ENCODE measurements at regions not wholly inside any gene's neighbourhood (a gene's known extent, or its start where the extent isn't known, plus 50 kb on each side); places are given as distances from the start of the nearest gene placed in this dataset.

DNA sequence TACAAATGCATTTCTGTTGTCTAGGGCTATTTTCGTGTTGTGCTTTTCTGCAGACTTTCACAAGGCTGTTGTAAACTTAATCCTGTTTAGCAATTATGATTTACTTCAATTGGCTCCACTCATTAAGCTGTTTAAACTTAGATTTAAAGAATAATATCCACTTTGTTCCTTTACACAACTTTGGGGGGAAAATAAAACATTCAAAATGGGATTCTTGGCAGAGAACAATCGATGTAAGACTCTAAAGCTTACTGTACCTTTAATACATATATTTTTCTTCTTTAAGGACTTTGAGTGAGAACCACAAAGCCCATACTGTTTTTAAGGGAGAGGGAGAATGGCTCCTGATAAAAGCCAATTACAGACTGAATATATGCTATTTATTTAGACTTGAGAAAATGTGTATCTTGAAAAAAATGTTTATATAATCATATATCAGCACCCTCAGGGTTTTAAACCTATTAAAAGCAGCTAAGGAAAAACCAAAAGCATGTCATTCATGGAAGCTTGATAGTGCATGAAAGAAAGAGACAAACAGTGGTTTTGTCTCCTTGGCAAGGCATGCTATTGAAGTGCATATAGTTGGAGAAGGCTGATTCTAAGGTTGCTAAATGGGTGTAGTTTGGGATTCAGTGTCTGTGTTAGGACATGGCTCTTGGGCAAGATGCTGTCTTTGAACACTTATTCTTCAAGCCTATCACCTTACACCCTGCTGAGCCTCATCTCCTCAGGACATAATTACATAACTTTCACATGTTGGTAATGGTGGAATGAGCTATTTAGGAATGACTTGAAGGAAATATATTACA is 293.4 kb upstream of the TBC1D5 start:
- WGBS, result no CpG with 5 or more reads among the region's 2 CpGs
- H2AK5ac ChIP-seq (ENCODE audit: low read length, severe bottlenecking), result no peak overlapping the region
- no peak overlapping the region for H2BK120ac ChIP-seq (ENCODE audit: low read depth, low read length)

DNA sequence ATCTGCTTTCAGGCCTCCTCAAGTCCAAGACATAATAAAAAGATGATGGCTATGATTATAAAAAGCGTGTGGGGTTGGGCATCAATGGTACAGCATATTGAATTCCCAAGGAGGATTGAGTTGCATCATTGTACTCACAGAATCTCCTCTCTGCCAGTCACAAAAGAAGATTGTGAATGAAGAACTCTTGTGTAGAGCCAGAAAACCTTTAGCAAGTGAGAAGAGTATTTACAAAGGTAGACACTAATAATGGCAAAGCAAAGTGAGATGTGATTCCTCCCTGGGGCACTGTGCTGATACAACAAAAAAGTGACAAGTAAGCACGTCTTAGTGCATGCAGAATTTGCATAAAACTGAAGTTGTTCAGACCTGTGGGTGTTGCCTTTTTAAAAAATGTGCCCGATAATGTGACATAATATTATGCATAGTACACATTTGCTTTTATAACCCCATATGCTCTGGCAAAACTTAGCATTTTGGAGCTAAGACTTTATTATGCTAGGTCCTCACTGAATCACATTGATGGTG is 291.2 kb upstream of the TBC1D5 start:
- H4K8ac ChIP-seq (ENCODE audit: low read length), result no peak overlapping the region
- H2AFZ ChIP-seq (ENCODE audit: low read depth, low read length), result no peak overlapping the region
- H3K18ac ChIP-seq (ENCODE audit: low read depth in 1 of 2, low read length in 2 of 2), result no peak overlapping the region
- H2BK12ac ChIP-seq (ENCODE audit: low read length in 2 of 2), result no peak overlapping the region
- no peak for DNase-seq
- H3K4me1 ChIP-seq (ENCODE audit: control insufficient read depth, insufficient read depth, low read depth, low read length), result no peaks in the 10 kb centered on the region
- H3K27ac ChIP-seq (ENCODE audit: low read length, poor library complexity, severe bottlenecking), result no peak overlapping the region
- no peak overlapping the region for H3K14ac ChIP-seq (ENCODE audit: low read length in 2 of 2)
- no peak overlapping the region for H3K23ac ChIP-seq (ENCODE audit: low read length in 2 of 2)
- H2BK15ac ChIP-seq (ENCODE audit: low read depth, poor library complexity, severe bottlenecking), result no peak overlapping the region
- no peaks in the 10 kb centered on the region for H3K27me3 ChIP-seq (ENCODE audit: control insufficient read depth in 1 of 2, insufficient read depth in 1 of 2, low read length in 2 of 2)
- no peaks in the 10 kb centered on the region for H3K79me1 ChIP-seq (replicated peaks; ENCODE audit: low read length, poor library complexity, severe bottlenecking)
- no peak overlapping the region for H4K91ac ChIP-seq (ENCODE audit: low read length)
- 78% methylated on average over 2 of the region's 3 CpGs for WGBS
- no peak overlapping the region for H2BK5ac ChIP-seq (ENCODE audit: low read depth, low read length, poor library complexity, severe bottlenecking)
- H2AK5ac ChIP-seq (ENCODE audit: low read length, severe bottlenecking), result no peak overlapping the region
- H3K4ac ChIP-seq (ENCODE audit: low read depth in 1 of 2, low read length in 2 of 2), result no peak overlapping the region
- no peaks in the 10 kb centered on the region for H3K36me3 ChIP-seq (ENCODE audit: control insufficient read depth in 1 of 2, insufficient read depth in 2 of 2, low read depth in 1 of 2, low read length in 2 of 2)
- H3K4me2 ChIP-seq (ENCODE audit: low read length, poor library complexity, severe bottlenecking), result no peak overlapping the region
- no peak overlapping the region for H3K9ac ChIP-seq (ENCODE audit: low read length)
- no peak overlapping the region for H3K4me3 ChIP-seq (ENCODE audit: insufficient read depth in 1 of 2, low read depth in 1 of 2, low read length in 2 of 2)
- H2BK120ac ChIP-seq (ENCODE audit: low read depth, low read length), result no peak overlapping the region
- H3K9me3 ChIP-seq (ENCODE audit: control insufficient read depth, low read length), result no peaks in the 10 kb centered on the region

More for the DNA sequence above, 293.4 kb upstream of the TBC1D5 start:
- DNase-seq, result no peak
- Histone ChIP-seq H3K18ac (ENCODE audit: low read depth in 1 of 2, low read length in 2 of 2) (no peak overlapping the region), H3K36me3 (ENCODE audit: control insufficient read depth in 1 of 2, insufficient read depth in 2 of 2, low read depth in 1 of 2, low read length in 2 of 2) (no peaks in the 10 kb centered on the region), H3K79me1 (replicated peaks; ENCODE audit: low read length, poor library complexity, severe bottlenecking) (no peaks in the 10 kb centered on the region), H2BK5ac (ENCODE audit: low read depth, low read length, poor library complexity, severe bottlenecking) (no peak overlapping the region), H3K4me3 (ENCODE audit: insufficient read depth in 1 of 2, low read depth in 1 of 2, low read length in 2 of 2) (no peak overlapping the region), H3K27ac (ENCODE audit: low read length, poor library complexity, severe bottlenecking) (no peak overlapping the region), H3K9ac (ENCODE audit: low read length) (no peak overlapping the region), H3K23ac (ENCODE audit: low read length in 2 of 2) (no peak overlapping the region), H2BK12ac (ENCODE audit: low read length in 2 of 2) (no peak overlapping the region), H3K4me2 (ENCODE audit: low read length, poor library complexity, severe bottlenecking) (no peak overlapping the region), H4K91ac (ENCODE audit: low read length) (no peak overlapping the region), H3K27me3 (ENCODE audit: control insufficient read depth in 1 of 2, insufficient read depth in 1 of 2, low read length in 2 of 2) (no peaks in the 10 kb centered on the region), H3K9me3 (ENCODE audit: control insufficient read depth, low read length) (no peaks in the 10 kb centered on the region), H2BK15ac (ENCODE audit: low read depth, poor library complexity, severe bottlenecking) (no peak overlapping the region), H3K4me1 (ENCODE audit: control insufficient read depth, insufficient read depth, low read depth, low read length) (no peaks in the 10 kb centered on the region), H4K8ac (ENCODE audit: low read length) (no peak overlapping the region), H3K14ac (ENCODE audit: low read length in 2 of 2) (no peak overlapping the region), H3K4ac (ENCODE audit: low read depth in 1 of 2, low read length in 2 of 2) (no peak overlapping the region), H2AFZ (ENCODE audit: low read depth, low read length) (no peak overlapping the region)

DNA sequence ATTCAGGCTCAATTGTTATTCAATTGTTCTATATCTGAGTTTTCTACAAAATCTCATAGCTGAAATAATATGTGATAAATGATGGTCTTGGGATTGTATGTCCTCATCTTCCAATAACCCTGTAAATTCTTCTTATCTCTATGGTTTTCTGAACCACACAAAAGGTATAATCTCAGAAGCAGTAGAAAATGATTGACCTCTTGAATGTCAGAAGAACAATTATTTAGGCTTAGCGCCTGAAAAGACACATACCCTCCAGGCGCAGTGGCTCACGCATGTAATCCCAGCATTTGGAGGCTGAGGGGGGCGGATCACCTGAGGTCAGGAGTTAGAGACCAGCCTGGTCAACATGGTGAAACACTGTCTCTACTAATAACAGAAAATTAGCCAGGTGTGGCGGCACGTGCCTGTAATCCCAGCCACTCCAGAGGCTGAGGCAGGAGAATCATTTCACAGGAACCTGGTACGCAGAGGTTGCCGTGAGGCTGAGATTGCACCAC is 288.0 kb upstream of the TBC1D5 start:
- H3K79me1 ChIP-seq (replicated peaks; ENCODE audit: low read length, poor library complexity, severe bottlenecking), result no peaks in the 10 kb centered on the region
- H2BK15ac ChIP-seq (ENCODE audit: low read depth, poor library complexity, severe bottlenecking), result no peak overlapping the region
- H3K4me1 ChIP-seq (ENCODE audit: control insufficient read depth, insufficient read depth, low read depth, low read length), result no peaks in the 10 kb centered on the region
- H3K27me3 ChIP-seq (ENCODE audit: control insufficient read depth in 1 of 2, insufficient read depth in 1 of 2, low read length in 2 of 2), result no peaks in the 10 kb centered on the region
- DNase-seq, result no peak
- no peak overlapping the region for H2BK12ac ChIP-seq (ENCODE audit: low read length in 2 of 2)
- no peak overlapping the region for H3K9ac ChIP-seq (ENCODE audit: low read length)
- no peak overlapping the region for H3K27ac ChIP-seq (ENCODE audit: low read length, poor library complexity, severe bottlenecking)
- H4K8ac ChIP-seq (ENCODE audit: low read length), result no peak overlapping the region
- no peak overlapping the region for H4K91ac ChIP-seq (ENCODE audit: low read length)
- no peaks in the 10 kb centered on the region for H3K36me3 ChIP-seq (ENCODE audit: control insufficient read depth in 1 of 2, insufficient read depth in 2 of 2, low read depth in 1 of 2, low read length in 2 of 2)
- no peak overlapping the region for H2BK120ac ChIP-seq (ENCODE audit: low read depth, low read length)
- H2AK5ac ChIP-seq (ENCODE audit: low read length, severe bottlenecking), result no peak overlapping the region
- H3K4ac ChIP-seq (ENCODE audit: low read depth in 1 of 2, low read length in 2 of 2), result no peak overlapping the region
- H3K4me2 ChIP-seq (ENCODE audit: low read length, poor library complexity, severe bottlenecking), result no peak overlapping the region
- no peak overlapping the region for H3K23ac ChIP-seq (ENCODE audit: low read length in 2 of 2)
- no peak overlapping the region for H2BK5ac ChIP-seq (ENCODE audit: low read depth, low read length, poor library complexity, severe bottlenecking)
- no peak overlapping the region for H3K18ac ChIP-seq (ENCODE audit: low read depth in 1 of 2, low read length in 2 of 2)
- H2AFZ ChIP-seq (ENCODE audit: low read depth, low read length), result no peak overlapping the region
- H3K14ac ChIP-seq (ENCODE audit: low read length in 2 of 2), result no peak overlapping the region
- no peaks in the 10 kb centered on the region for H3K9me3 ChIP-seq (ENCODE audit: control insufficient read depth, low read length)
- 90% methylated on average over 8 of the region's 8 CpGs for WGBS
- H3K4me3 ChIP-seq (ENCODE audit: insufficient read depth in 1 of 2, low read depth in 1 of 2, low read length in 2 of 2), result no peak overlapping the region

DNA sequence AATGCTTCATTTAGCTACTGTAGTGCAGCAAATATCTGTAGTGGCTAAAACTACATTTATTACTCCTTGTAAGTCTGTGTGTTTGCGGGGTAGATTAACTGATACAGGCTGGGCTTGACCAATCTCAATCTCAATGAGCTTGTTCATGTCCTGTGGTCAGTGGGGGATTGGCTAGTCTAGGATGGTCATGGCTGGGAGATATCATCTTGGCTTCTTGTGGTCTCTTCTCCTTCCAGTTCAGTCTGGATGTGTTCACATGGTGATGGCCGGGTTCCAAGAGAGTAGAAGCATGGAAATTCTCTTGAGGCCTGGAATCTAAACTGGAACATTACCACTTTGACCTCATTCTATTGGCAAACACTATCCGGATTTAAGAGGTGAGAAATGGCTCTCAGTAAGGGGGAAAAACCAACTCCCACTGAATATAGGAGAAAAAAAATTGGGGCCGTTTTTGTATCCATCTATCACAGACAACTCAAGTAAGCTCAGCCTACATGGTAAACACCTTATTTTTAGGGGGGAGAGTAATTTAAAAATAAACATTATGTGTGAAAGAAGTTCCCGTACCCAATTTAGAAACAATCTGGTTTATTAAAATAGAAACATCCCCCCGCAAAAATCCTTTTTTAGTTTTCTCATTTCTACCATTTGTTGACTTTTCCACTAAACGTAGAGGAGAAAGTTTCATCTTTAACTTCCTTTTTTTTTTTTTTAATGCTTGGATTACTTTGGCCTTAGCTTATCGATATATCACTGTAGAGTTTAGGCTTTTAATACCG is 284.9 kb upstream of the TBC1D5 start:
- Histone ChIP-seq H3K14ac (ENCODE audit: low read length in 2 of 2) (no peak overlapping the region), H4K8ac (ENCODE audit: low read length) (no peak overlapping the region), H3K36me3 (ENCODE audit: control insufficient read depth in 1 of 2, insufficient read depth in 2 of 2, low read depth in 1 of 2, low read length in 2 of 2) (no peaks in the 10 kb centered on the region), H2BK120ac (ENCODE audit: low read depth, low read length) (no peak overlapping the region), H2BK5ac (ENCODE audit: low read depth, low read length, poor library complexity, severe bottlenecking) (no peak overlapping the region), H4K91ac (ENCODE audit: low read length) (no peak overlapping the region), H3K23ac (ENCODE audit: low read length in 2 of 2) (no peak overlapping the region), H3K4me2 (ENCODE audit: low read length, poor library complexity, severe bottlenecking) (no peak overlapping the region), H2AK5ac (ENCODE audit: low read length, severe bottlenecking) (no peak overlapping the region), H3K9me3 (ENCODE audit: control insufficient read depth, low read length) (no peaks in the 10 kb centered on the region), H3K79me1 (replicated peaks; ENCODE audit: low read length, poor library complexity, severe bottlenecking) (no peaks in the 10 kb centered on the region), H3K9ac (ENCODE audit: low read length) (no peak overlapping the region), H3K18ac (ENCODE audit: low read depth in 1 of 2, low read length in 2 of 2) (no peak overlapping the region), H3K27me3 (ENCODE audit: control insufficient read depth in 1 of 2, insufficient read depth in 1 of 2, low read length in 2 of 2) (no peaks in the 10 kb centered on the region), H3K4ac (ENCODE audit: low read depth in 1 of 2, low read length in 2 of 2) (no peak overlapping the region), H3K4me3 (ENCODE audit: insufficient read depth in 1 of 2, low read depth in 1 of 2, low read length in 2 of 2) (no peak overlapping the region), H3K4me1 (ENCODE audit: control insufficient read depth, insufficient read depth, low read depth, low read length) (no peaks in the 10 kb centered on the region), H2BK15ac (ENCODE audit: low read depth, poor library complexity, severe bottlenecking) (no peak overlapping the region), H3K27ac (ENCODE audit: low read length, poor library complexity, severe bottlenecking) (no peak overlapping the region), H2BK12ac (ENCODE audit: low read length in 2 of 2) (no peak overlapping the region), H2AFZ (ENCODE audit: low read depth, low read length) (no peak overlapping the region)
- 80% methylated on average over 5 of the region's 9 CpGs for WGBS
- DNase-seq, result no peak

Measured in mesenchymal stem cell (in vitro differentiated cells and primary cell).